Sigmoid colon (tissue), 4 donors: ENCODE measurements at regions not wholly inside any gene's neighbourhood (a gene's known extent, or its start where the extent isn't known, plus 50 kb on each side); places are given as distances from the start of the nearest gene placed in this dataset.

ENCODE experiments used
- CTCF ChIP-seq, 4 experiments: fragments of 450-650 bp in 3 of 4; fragments of 200-600 bp in 1 of 4; IDR thresholded peaks; one replicate each; pipeline ENCODE4 v1.5.1; 2016 to 2019; ENCODE audit warnings: antibody characterized with exemption in 4 of 4, mild to moderate bottlenecking in 3 of 4, moderate library complexity in 2 of 4
- EP300 ChIP-seq, 4 donors: sonication (generic); formaldehyde crosslinking; IDR thresholded peaks; one replicate each; pipeline ENCODE4 v1.6.1; 2017; ENCODE audit warnings: antibody characterized with exemption in 4 of 4
- POLR2A ChIP-seq, 2 donors: fragments of 450-650 bp; IDR thresholded peaks; one replicate each; pipeline ENCODE4 v1.6.1; 2016; ENCODE audit warnings: antibody characterized with exemption in 2 of 2, mild to moderate bottlenecking in 2 of 2, moderate library complexity in 2 of 2
- POLR2AphosphoS5 ChIP-seq, 4 donors: sonication (generic); formaldehyde crosslinking; IDR thresholded peaks; one replicate each; pipeline ENCODE4 v1.6.1; 2017; ENCODE audit warnings: antibody characterized with exemption in 4 of 4

- no peak for TF ChIP-seq POLR2A (IDR thresholded peaks at IDR 0.05)
- no peak for TF ChIP-seq CTCF (IDR thresholded peaks at IDR 0.05)
- no peak for TF ChIP-seq POLR2AphosphoS5 (IDR thresholded peaks at IDR 0.05)
- TF ChIP-seq EP300 (IDR thresholded peaks at IDR 0.05): no peak
Measured at GRCh38 chr10:78755877-78756455, 312.8 kb upstream of the ZMIZ1 start.
